ENCODE measurements at regions not wholly inside any gene's neighbourhood (a gene's known extent, or its start where the extent isn't known, plus 50 kb on each side); places are given as distances from the start of the nearest gene placed in this dataset.

DNA sequence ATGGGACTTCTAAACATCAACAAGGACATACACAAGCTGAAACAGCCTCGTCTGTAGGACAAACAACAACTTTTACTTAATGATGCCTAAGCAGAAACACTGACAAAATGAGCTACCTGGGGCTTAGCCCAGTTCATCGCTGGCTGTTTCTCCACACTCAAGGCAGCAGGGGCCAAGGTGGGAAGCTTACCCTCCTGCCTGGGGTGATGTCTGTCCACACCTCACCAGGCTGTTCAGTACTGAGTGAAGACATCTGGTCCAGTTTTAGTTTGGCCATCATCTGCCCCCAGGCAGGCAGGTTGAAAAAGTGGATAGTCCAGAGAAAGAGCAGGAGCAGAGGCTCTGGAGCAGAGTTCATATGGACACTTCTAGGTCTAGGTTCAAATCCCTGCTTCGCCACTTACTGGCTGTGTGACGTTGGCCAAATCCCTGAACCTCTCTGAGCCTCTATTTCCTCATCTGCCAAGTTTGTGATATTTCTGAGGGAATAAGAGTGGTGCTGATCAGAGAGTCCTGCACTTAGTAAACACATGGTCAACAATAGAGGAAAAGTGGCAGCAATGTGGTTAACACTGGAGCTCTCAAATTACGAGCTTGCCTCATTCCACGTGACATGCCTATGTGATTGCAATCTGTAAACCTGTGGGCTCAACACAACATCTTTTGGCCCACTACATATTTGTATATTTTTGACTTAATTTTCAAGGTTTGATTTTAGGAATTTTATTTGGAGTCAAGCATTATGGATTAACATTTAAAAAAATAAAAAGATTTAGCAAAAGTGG lies 720.1 kb upstream of the TMEM132C start:
- TF ChIP-seq RAD21 (IDR thresholded peaks at IDR 0.05; ENCODE audit: low read depth) (no peak), TEAD4 (IDR thresholded peaks at IDR 0.05) (no peak), TAF1 (IDR thresholded peaks at IDR 0.05; ENCODE audit: low read depth) (no peak), REST (IDR thresholded peaks at IDR 0.05; ENCODE audit: low read depth) (no peak), EGR1 (IDR thresholded peaks at IDR 0.05) (no peak), USF1 (IDR thresholded peaks at IDR 0.05) (no peak), CEBPB (IDR thresholded peaks at IDR 0.05) (no peak), NFIC (IDR thresholded peaks at IDR 0.05) (no peak), ZBTB7A (IDR thresholded peaks at IDR 0.05; ENCODE audit: low read depth) (no peak), FOXM1 (IDR thresholded peaks at IDR 0.05; ENCODE audit: borderline replicate concordance, low read depth) (no peak), EP300 (IDR thresholded peaks at IDR 0.05; ENCODE audit: borderline replicate concordance) (no peak), CREB1 (IDR thresholded peaks at IDR 0.05; ENCODE audit: low read depth) (no peak), YY1 (IDR thresholded peaks at IDR 0.05; ENCODE audit: low read depth) (no peak), TCF12 (IDR thresholded peaks at IDR 0.05; ENCODE audit: low read depth) (no peak)
- TF ChIP-seq, protein P1, sequence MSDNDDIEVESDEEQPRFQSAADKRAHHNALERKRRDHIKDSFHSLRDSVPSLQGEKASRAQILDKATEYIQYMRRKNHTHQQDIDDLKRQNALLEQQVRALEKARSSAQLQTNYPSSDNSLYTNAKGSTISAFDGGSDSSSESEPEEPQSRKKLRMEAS (IDR thresholded peaks at IDR 0.05), result no peak

- TF ChIP-seq USF1 (IDR thresholded peaks at IDR 0.05), result no peak
- TF ChIP-seq YY1 (IDR thresholded peaks at IDR 0.05; ENCODE audit: low read depth), result no peak
- no peak for TF ChIP-seq NFIC (IDR thresholded peaks at IDR 0.05)
- TF ChIP-seq TEAD4 (IDR thresholded peaks at IDR 0.05), result no peak
- TF ChIP-seq, protein P1 (IDR thresholded peaks at IDR 0.05), result no peak
Observed at GRCh38 chr12:127548123-127548553, 718.8 kb upstream of the TMEM132C start.

- no peak for TF ChIP-seq NFIC (IDR thresholded peaks at IDR 0.05)
- TF ChIP-seq TEAD4 (IDR thresholded peaks at IDR 0.05), result no peak
- no peak for TF ChIP-seq USF1 (IDR thresholded peaks at IDR 0.05)
- TF ChIP-seq YY1 (IDR thresholded peaks at IDR 0.05; ENCODE audit: low read depth), result no peak
- TF ChIP-seq ZBTB7A (IDR thresholded peaks at IDR 0.05; ENCODE audit: low read depth), result no peak
- no peak for TF ChIP-seq FOXM1 (IDR thresholded peaks at IDR 0.05; ENCODE audit: borderline replicate concordance, low read depth)
- TF ChIP-seq CREB1 (IDR thresholded peaks at IDR 0.05; ENCODE audit: low read depth), result no peak
- TF ChIP-seq REST (IDR thresholded peaks at IDR 0.05; ENCODE audit: low read depth), result no peak
- TF ChIP-seq EP300 (IDR thresholded peaks at IDR 0.05; ENCODE audit: borderline replicate concordance), result no peak
Observed at GRCh38 chr12:127550271-127550670, 716.7 kb upstream of the TMEM132C start.

- no peak for TF ChIP-seq TAF1 (IDR thresholded peaks at IDR 0.05; ENCODE audit: low read depth)
- TF ChIP-seq, protein P1 (IDR thresholded peaks at IDR 0.05), result no peak
- TF ChIP-seq RAD21 (IDR thresholded peaks at IDR 0.05; ENCODE audit: low read depth), result no peak
- no peak for TF ChIP-seq NFIC (IDR thresholded peaks at IDR 0.05)
- no peak for TF ChIP-seq FOXM1 (IDR thresholded peaks at IDR 0.05; ENCODE audit: borderline replicate concordance, low read depth)
- no peak for TF ChIP-seq EP300 (IDR thresholded peaks at IDR 0.05; ENCODE audit: borderline replicate concordance)
- no peak for TF ChIP-seq CREB1 (IDR thresholded peaks at IDR 0.05; ENCODE audit: low read depth)
- no peak for TF ChIP-seq REST (IDR thresholded peaks at IDR 0.05; ENCODE audit: low read depth)
- TF ChIP-seq TCF12 (IDR thresholded peaks at IDR 0.05; ENCODE audit: low read depth), result no peak
- TF ChIP-seq YY1 (IDR thresholded peaks at IDR 0.05; ENCODE audit: low read depth), result no peak
- TF ChIP-seq TEAD4 (IDR thresholded peaks at IDR 0.05), result no peak
- no peak for TF ChIP-seq ZBTB7A (IDR thresholded peaks at IDR 0.05; ENCODE audit: low read depth)
Observed at GRCh38 chr12:127552838-127553237, 714.1 kb upstream of the TMEM132C start.
